ENCODE measurements at regions not wholly inside any gene's neighbourhood (a gene's known extent, or its start where the extent isn't known, plus 50 kb on each side); places are given as distances from the start of the nearest gene placed in this dataset.

DNA sequence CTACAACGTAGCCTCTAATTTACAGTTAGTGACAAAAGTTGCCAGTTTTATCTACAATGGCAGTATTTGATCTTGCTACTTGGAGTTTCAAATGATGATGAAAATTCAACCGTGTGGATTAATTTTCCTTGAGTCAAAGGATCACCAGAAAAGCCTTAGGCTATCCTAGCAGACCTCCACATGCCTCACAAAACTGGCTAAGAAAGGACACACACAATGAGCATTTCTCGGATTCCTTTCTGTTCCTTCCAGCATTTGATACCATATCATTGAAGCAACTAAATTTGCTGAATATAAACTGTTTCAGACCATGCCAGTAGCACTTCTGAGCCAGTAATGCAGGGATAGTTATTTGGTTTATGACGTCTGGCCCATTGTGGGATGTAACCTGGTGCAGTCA, 587.4 kb upstream of the MDFIC2 start:
- no peak for DNase-seq

DNA sequence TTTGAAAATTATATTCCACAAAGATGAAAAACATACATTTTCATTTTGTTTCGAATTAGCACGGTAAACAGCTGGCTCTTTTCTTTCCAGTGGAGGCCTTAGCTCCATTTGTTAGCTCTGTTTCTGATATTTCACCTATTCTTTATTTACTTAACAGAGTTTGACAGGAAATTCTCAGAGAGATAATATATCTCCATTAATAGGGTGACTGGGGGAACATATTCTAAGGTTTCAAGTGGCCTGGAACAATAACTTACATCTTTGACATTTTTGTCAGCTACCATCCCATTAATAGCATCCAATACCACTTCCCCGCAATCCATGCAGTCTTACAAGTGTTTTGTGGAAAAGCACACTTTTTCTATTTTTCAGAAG, 577.6 kb upstream of the MDFIC2 start:
- DNase-seq, result no peak

DNA sequence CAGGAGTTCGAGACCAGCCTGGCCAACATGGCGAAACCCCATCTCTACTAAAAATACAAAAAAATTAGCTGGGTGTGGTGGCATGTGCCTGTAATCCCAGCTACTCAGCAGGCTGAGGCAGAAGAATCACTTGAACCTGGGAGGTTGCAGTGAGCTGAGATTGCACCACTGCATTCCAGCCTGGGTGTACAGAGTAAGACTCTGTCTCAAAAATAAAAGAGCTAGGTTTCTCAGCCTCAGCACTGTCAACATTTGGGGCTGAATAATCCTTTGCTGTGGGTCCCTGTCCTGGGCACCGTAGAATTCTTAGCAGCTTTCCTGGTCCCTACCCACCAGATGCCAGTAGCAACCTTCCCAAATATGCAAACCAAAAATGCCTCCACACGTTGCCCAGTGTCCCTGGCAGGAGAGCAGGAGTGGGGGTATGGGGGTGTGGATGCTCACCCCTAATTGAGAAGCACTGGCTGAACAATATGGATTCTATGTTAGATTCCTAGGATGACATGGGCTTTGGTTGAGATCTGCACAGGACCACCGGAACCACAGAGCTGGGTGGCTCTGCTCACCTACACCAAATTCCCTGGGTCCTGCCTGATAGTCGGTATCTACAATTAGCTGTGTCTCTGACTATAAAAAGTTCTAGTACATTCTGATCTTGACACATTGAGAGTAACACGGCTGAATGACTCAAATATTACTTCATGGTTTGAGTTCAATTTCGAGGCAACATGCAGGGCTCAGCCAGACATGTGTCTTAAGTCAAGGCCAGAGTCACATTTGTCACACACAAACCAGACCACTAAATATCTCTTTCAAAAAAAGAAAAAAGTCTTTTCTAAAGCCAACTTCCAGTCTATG, 577.0 kb upstream of the MDFIC2 start:
- no peak for DNase-seq

DNA sequence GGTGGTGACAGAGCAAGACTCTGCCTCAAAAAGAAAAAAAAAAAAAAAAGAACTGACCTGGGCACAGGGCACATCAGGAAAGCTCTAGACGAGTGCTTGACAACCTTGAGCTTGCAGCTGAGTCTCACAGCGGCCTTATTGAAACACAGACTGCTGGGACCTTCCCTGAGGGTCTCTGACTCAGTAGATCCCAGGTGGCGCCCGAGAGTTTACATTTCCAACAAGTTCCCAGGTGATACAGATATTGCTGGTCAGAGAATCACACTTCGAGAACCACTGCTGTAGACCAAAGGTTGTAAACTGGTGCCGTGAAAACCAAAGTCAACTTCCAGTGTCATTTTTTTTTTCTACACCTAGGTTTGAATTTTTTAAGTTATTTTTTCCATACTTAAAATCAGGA, 573.2 kb upstream of the MDFIC2 start:
- DNase-seq, result no peak

DNA sequence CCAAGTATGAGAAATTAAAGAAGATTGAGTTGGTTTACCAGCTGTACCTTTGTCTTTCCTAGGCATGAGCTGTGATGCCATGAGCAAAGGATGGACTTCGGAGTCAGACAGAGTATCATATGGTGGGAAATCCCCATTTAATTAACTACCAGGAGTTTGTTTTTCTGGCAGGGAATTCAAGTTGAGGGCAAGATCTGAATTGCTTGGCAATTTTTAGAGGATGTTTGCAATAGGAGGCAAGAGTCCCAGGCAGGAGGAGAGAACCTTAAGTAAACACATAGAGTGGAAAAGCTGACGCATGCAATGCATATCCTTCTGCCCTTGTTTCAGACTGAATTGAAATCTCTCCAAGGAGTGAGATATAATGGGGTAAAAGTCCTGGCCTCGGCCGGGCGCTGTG, 569.7 kb upstream of the MDFIC2 start:
- DNase-seq, result no peak

DNA sequence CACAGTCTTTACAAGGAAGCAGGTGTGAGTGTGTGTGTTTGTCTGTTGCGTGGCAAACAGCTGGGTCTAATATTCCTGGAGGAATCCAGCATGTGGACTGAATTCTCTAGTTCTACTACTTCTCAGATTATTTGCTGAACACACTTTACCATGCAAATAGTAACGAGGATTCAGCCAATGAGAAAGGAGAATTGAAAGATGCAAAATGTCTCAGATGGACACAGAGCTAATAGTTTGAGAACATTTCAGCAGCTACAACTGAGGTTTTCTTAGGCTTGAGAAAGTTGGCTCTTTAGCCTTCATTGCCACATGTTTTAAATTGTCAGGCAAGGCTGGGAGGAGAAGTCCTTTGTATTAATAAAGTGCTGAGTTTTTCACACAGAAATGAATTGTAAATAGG, 568.0 kb upstream of the MDFIC2 start:
- no peak for DNase-seq

DNA sequence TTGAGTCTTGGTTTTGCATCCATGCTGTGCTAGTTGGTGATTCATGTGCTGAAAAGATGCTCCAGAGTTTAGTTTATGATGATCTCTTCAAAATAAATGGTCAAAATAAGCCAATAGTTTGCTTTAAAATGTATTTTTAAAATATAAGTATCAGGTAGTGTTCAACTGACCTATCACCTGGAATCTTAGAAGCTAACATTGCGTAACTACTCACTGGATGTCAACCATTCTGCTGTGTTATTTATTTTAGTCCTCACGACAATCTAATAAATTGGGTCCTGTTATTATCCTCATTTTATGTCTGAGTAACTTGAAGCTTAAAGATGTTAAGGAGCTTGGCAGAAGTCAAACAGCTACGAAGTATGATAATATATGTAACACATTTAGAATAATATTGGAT, 563.7 kb upstream of the MDFIC2 start:
- DNase-seq, result no peak

DNA sequence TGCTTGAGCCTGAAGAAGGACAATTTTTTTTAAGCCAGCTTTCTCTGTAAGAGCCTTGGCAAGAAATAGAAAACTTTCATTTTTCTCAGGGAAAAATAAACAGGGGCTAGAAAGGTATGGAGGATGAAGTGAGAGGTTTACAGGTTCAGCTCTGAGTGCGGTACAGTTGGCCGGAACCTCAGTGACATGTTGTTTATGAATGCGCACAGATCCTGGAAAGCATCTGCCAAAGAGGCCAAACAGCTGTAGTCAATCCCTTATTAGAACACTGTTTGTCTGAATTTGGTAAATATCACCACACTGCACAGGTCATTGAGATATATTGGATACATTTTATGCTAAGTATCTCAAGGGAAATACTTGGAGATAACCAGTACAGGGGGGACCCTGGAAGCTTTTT, 561.8 kb upstream of the MDFIC2 start:
- no peak for DNase-seq

DNA sequence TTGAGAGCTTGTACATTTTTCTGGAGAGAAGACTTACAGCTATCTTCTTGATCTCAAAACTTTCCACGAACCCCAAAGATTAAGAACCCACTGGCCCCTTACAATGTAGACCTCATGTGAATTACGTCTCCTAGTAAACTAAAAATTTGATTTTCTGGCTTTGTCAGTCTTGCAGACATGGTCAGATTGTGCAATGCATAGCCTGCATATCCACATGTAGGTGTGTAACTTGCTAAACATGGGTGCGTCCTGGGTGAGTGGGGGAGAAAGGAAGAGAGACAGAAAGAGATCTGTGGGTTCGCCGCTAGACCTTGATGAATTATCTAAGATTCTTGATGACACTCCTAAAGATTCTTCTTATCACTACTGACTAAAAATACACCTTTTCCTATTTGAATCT, 561.2 kb upstream of the MDFIC2 start:
- no peak for DNase-seq

DNA sequence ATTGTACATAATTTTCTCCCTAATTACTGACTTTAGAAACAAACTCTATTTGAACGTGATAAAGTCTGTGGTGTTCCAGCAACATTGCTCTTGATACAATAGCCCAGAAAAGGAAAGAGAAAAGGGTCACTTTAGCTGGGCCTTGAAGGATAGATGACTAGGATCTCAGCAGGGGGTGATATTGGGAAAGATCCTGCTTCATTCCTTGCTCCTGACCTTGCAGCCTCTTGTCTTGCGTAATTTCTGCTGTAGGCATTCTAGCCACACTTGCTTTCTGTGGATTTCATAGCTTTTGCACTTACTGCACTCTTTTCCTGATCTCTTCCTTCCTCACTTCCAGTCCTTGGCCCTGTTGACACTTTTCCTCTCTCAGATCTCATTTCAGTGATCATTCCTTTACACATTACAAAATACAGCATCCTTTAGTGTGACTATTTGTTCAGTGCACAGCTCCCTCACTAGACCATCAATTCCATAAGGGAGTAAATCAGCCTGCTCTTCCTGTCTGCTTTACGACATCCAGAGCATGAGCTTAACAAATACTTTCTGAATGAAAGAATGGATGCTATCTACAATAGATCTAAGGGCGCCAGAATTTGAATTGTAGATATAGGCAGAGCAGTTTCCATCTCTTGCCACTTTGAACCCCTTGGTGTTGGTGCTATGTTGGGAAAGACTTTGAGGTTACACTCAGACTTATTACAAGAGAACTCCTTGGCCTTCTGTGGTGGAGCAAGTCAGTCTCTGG, 559.6 kb upstream of the MDFIC2 start:
- DNase-seq, result no peak

DNA sequence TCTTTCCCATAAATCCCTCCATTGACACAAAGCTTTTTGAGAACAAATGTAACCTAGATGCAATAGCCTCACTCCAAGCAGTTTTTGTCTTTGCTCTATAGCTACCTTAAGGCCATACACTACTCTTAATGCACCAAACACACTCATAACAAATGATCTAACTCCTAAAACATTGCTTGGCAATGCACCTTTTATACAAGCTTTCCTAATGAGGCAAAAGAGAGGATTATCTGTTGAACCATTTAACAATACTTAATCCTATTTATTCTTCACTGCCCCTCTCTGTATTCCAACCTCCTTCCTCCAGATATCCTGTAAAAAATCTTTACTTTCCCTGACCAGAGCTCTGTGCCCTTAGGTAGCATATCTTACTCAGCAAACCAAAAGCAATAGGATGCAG, 558.1 kb upstream of the MDFIC2 start:
- no peak for DNase-seq

DNA sequence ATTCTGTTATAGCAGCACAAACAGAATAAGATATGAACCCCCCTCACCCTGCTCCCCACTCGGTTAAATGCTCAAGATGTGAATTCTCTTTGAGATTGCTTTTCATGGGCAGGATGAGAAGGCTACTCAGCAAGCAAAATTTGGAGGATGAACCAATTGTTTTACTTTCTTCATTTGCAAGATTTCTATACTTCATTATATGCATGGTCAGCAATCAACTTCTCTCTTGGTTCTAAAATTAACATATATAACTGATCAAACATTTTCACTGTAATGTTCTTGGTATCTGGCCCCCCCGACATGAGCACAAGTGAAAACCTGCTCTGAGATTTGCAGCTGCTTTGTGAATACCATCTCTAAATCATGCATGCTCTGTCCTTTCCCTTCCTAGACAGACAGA, 556.1 kb upstream of the MDFIC2 start:
- no peak for DNase-seq

DNA sequence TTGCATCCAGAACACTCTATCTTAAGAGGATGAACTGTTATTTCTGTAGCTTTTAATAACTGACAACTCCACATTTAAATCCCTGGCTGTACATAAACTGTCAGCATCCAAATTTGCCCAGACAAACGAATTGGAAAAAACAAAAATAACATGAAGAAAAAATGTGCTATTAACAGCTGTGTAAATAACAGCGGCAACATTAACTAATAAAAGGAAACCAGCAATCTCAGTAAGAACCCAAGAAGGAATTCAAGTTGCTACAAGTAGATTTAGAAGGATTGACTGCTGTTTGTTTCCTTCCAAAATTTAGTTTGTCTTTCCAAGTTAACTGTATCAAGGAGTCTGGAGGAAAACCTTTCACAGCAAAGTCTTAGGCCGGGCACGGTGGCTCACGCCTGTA, 550.6 kb upstream of the MDFIC2 start:
- no peak for DNase-seq

DNA sequence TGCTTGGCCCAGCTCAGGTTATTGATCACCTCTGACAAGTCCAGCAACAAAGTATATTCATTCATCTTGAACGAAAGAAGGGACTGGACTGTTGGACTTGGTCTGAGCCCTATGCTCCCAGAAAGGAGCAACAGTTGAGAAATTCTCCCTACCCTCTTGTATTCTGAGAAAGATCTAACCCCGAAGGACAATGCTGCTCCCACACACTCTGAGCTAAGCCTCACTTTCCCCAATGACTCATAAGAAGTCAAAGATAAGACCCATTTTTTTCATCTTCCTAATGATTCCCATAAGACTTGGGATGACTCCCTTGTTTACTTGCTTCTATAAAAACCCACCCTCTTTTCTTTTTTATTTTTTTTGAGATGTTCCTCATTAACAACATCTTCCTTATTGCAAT, 549.4 kb upstream of the MDFIC2 start:
- no peak for DNase-seq

DNA sequence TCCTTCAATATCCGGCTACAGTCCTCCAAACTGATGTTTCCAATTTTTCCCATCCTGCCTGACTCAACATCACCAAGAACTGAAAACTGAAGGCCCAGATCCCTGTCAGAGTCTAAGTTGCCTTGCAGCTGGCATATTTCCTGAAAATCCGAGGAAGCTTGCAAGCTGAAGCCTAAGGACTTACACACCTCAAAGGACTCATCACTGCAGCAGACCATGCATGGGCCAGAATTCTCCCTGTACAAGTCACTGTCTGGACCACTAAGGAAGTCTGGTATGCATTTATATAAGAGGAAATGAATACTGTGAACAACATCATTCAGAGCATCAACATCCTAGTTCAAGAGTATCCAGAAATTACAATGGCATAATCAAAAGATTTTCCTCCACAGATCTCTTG, 548.8 kb upstream of the MDFIC2 start:
- no peak for DNase-seq

DNA sequence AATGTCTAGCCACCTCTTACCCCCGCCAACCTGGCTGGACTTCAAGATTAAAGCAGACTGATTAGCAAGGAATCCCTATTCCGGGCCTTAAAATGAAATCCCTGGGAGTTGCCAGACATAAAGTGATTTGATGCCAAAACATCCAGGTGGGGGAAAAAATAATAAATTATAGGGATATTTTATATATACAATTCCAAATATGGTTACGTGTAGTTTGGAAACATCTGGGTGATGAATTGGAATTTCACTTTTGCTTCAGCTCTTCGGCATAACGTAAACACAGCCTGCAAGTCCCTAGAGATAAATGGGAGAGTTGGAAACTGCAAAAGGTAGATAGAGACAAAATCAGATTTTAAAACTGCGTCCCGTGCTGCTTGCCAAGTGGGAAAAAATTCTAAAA, 545.5 kb upstream of the MDFIC2 start:
- no peak for DNase-seq

DNA sequence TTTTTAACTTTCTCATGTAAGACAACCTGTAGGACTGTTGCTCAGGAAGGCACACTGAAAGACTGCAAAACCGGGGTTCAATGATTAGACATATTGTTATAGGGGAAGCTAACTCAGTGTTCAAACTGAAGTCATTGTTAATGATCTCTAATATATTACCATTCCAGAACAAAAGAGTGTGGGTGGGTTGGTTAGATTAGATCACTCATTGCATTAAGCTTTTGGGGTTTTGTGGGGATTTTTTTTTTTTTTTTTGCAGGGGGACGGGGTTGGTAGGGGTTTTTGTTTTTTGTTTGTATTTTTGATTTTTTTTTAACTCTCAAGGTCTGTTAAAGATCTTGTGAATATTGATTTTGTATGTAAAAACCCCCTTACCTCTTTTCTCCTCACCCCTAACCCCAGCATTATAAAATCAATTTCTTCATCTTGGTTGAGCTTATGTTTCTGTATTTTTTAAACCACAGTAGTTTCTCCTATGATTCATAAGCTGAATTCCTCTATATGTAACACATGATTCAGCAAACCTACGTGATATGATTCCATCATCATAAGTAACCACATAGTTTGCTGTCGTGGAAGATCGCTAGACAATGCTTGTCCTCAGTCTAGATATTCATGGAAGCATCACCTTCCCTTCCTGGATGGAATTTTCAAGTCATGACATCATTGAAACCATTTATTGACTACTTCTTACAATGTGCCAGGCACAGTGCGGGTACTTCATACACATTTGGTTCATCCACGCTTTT, 544.1 kb upstream of the MDFIC2 start:
- DNase-seq, result no peak

DNA sequence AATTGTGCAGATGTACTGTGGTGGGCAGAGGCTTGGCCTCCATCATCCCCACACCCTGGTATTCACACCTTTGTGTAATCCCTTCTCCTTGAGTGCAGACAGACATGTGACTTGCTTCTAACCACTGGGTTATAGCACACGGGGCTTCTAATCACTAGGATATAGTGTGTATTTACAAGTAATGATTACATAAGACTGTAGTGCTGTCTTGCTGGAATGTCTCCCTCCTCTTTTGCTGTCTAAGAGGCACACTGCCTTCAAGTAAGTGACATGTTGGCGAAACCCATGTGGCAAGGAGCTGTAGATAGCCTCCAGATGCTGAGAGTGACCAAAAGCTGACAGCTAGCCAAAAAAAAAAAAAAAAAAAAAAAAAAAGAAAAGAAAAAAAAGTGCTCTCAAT, 542.7 kb upstream of the MDFIC2 start:
- no peak for DNase-seq

DNA sequence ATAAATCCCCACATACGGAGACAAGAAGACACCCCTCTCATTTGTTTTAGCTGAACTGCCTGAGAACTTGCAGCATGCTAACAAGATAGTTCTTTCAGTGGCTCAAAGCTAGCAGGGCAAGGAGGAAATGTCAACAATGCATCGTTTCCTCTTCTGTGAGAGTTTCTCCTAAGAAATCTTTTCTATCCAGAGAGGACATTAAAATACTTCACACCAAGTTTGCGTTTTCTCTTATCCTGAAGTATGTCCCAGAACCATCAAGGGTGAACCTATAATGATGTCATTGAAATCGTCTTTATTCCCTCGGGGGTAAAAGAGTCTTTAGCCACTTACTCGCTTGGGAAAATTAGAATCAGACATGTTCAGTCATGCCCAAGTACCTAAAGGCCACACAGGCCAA, 541.7 kb upstream of the MDFIC2 start:
- DNase-seq, result no peak

DNA sequence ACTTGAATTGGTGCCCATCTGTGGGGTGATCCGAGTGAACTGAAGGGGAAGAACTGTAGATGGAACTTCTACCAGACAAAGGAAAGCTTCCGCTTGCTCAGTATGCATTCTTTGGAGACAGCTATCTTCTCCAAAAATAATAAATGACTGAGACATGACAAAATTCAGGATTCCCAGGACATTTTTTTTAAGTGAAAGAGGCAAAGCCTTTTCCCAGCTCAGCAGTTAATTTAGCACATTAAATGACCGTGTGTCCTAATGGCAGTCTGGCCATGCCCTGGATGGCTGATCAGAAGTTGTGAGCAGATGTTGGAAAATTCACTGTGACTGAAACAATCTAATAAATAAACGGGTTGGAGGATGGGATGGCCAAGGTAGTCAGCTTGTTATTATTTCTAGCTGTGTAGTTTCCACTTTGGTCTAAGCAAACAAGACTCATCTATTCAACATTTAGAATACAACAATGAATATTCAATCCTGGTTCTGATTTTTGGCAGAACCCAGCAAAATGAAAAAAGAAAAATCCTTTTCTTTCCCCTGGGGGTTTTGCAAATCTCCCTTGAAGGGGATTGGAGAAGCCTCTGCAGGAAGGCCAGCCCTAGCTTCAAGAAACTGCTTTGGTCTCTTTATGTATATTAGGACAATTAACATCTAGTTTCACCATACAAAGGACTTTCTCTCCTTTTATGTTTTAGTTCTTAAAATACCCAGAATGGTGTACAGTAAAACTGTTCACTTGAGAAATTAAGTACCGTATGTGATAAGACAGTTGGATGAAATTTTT, 540.9 kb upstream of the MDFIC2 start:
- DNase-seq, result no peak

DNA sequence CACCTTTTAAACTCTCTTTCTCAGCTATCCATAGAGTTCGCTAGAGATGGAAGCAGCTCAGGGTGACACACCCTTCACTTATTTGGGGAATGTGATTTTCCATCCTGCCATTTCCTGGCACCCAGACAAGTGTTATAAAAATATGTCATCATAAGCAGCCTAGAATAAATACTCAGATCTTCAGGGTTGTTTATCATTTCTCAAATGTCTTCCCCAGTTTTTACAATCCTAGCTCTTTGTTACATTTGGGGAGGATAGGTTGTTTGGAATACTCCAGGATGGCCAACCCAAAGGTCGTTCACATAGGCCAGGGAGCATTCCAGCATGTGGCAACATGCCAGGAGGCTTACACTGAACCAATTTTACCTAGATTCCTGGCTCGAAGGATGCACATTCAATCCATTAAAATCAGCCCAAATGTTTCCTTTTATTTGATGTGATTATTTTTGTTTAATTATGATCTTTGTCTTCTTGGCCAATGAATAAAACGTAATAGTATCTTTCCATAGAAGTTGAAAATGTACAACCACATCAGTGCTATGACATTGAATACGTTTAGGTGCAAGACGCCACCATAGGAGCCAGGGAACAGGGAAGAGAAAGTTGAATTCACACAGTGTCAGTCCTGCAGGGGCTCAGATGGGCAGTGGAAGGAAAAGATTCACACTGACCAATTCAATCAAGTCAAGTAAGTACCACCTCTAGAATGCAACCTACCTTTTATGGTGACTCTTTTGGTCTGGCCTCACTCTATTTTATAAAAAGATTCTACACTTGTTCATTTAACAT, 537.7 kb upstream of the MDFIC2 start:
- DNase-seq, result no peak

Measured in hematopoietic multipotent progenitor cell treated with erythropoietin and hydrocortisone succinate and interleukin-3 and kit ligand, for 6 days (in vitro differentiated cells).